ENCODE measurements at regions not wholly inside any gene's neighbourhood (a gene's known extent, or its start where the extent isn't known, plus 50 kb on each side); places are given as distances from the start of the nearest gene placed in this dataset.

DNA sequence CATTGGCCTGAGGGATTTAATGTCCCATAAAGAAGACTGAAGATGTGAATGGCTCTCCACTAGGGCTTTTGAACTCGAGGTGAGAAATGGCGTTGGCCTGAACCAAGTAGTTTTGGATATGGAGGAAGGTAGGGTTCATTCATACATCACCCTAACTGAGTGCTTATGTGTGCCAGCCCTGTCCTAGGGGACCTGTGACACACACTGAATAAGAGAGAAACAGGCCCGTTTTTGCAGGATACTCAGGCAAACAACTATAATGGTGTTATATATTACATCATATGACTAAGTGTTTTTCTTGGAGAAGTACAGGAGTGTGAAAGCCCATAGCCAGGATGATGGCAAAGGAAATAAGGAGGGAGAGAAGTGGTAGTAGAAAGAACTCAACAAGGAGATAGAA, 368.1 kb downstream of the TMEM135 start:
- no peak for DNase-seq

DNA sequence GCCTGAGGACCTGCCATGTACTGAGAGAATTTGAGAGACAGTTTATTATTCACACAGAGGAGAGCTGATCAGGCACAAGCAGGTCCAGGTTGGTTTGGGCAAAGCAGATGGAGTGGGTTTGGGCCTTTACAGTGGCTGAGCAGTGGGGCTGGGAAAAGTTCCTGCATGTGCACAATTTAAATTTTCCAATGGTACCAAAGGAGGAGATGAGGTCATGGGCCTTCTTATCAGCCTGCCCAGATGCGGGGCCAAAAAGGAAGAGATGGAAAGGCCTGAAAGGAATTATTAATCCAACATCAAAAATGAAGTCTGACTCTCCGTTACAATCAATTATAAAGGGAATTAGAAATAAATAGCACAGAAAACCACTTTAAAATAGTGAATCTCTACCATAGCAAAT, 367.6 kb downstream of the TMEM135 start:
- DNase-seq = no peak

DNA sequence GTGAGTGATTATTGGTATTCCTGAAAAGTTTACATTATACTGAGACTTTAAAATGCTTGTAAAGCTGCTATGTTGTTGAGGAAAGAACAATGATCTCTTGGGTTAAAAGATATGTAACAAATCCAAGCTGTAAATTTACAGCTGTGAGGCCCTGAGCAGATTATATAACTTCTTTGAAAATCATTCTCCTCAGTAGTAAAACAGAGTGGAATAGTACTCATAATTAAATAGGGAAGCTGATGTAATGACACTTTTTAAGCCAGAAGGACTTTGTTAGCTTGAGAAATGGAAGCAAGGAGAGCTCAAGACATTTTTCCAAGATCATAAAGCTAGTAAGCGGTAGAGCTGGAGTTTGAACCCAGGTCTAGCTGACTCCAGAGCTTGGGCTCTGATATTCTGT, 363.9 kb downstream of the TMEM135 start:
- no peak for DNase-seq

DNA sequence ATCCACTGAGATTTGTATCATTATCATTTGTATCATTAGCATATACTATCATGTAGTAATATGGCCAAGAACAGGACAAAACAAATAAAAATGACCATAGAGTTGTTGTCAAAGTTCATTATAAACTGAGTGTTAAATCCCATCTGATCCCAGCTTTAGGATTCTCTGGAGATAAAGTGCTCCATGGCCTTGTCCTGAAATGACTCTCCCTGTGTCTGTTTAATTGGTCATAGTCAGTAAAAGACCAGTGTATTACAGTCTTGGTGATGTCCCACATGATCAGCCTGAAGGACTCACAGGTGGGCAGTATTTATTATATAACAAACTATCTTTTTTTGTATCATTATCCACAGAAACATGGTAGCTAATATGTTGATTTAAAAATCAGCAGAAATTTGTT, 361.6 kb downstream of the TMEM135 start:
- DNase-seq = no peak

DNA sequence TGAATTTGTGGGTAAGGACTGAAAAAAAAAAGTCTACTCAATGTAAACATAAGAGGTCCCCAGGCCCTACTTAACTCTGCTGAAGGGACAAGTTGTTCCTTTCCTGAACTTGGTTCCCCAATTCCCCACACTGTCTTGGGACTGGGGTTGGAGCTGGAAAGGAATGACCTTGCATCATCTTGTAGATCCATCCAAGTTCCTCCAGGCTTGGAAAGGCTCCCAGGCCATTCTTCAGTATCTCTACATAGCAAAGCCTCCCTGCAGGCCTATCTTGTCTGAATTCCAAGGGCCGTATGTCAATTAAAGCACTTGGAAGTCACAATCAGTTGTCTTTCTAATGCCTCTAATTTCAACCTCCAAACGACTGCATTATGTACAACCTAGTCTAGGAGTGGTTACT, 361.2 kb downstream of the TMEM135 start:
- no peak for DNase-seq

DNA sequence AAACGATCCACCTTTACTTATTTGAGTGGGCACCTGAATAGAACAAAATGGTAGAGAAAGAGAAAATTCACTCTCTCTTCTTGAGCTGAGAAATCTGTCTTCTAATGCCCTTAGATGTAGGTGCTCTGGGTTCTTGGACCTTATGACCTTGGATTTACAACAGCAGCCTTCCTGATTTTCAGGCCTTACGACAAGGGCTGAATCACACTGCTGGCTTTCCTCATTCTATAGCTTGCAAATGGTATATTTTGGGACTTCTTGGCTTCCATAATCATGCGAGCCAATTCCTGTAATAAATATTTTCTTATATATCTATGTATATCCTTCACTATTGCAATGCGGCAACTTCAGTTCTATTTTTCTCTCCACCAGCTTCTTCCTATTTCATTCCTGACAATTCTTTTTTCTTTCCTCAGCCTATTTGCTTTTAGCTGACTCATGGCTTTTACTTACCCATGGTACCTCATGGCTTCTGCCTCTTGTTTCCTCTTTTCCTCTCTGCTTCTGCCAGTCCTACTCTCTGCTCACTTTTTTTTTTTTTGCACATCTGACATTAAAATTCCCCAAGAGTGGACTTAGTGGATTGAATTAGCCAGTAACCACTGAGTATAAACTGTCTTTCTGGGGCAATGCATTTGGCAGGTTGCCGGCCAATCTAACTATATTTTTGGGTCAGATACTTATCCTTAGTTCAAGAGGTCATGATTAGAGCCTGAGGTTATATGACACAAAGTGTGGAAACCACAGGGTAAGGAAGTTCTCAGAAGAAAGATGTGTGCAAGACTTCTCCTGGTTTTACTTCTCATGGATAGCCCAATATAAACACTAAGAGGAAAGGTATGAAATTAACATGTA, 359.5 kb downstream of the TMEM135 start:
- no peak for DNase-seq

DNA sequence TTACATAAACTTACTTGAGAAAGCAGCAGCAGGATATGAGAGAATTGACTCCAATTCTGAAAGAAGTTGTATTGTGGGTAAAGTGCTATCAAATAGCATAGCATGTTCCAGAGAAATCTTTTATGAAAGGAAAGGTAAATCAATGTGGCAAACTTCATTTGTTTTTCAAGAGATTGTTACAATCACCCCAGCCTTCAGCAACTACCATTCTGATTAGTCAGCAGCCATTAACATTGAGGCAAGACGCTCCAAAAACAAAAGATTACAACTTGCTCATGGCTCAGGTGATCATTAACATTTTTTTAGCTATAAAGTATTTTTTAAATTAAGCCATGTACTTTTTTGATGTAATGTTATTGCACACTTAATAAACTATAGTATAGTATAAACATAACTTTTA, 357.2 kb downstream of the TMEM135 start:
- DNase-seq = no peak

DNA sequence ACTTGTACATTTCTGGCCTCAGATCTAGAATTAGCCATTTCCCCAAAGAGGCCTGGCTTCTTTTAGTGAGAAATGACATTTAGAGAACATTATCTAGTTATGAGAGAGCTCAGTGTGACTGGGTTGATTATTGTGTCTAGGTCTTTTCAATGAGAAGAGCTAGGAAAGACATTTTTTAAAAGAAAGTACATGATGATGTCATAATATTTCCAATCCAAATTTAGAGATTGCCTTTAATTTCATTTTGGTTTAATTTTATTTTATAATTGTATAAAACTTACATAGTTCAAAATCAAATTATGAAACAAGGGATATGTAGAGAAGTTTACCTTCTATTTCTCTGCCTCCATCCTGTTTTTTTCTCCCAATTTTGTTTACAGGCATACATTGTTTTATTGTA, 354.9 kb downstream of the TMEM135 start:
- no peak for DNase-seq

DNA sequence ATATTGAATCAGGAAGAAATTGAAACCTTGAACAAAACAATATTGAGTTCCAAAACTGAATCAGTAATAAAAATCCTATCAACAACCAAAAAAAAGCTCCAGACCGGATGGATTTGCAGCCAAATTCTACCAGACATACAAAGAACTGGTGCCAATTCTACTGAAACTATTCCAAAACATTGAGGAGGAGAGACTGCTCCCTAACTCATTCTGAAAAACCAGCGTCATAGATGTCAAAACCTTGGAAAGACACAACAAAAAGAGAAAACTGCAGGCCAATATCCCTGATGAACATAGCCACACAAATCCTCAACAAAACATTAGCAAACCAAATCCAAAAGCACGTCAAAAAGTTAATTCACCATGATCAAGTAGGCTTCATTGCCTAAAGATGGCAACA, 353.8 kb downstream of the TMEM135 start:
- DNase-seq = no peak

DNA sequence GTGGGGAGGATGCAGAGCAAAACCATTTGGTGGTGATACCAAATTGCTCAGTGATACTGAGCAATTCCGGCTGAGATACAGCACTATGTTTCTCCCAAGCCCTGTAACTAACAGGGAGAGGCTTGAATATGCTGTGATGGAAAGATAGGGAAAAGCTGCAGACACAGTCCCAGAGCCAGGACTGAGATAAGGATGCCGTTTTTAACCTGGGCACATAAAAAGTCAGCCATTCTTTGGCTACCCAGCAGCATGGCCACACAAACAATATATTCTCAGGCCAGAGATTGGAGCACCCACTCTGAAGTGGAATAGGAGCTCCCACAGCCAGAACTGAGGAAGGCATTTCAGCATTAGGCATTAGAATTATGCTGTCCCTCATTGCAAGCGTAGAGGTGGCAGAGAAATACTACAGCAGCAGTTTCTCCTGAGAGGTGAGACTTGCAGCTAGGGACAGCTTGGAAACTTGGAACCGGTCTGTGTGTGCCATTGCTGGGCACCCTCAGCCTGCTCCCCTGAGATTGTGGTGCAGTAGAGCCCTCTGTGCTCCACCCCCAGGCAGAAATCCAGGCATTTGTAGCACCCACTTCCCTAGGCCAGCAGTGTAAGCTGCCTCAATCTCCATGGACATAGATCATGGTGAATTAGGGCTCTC, 346.5 kb downstream of the TMEM135 start:
- DNase-seq = no peak

DNA sequence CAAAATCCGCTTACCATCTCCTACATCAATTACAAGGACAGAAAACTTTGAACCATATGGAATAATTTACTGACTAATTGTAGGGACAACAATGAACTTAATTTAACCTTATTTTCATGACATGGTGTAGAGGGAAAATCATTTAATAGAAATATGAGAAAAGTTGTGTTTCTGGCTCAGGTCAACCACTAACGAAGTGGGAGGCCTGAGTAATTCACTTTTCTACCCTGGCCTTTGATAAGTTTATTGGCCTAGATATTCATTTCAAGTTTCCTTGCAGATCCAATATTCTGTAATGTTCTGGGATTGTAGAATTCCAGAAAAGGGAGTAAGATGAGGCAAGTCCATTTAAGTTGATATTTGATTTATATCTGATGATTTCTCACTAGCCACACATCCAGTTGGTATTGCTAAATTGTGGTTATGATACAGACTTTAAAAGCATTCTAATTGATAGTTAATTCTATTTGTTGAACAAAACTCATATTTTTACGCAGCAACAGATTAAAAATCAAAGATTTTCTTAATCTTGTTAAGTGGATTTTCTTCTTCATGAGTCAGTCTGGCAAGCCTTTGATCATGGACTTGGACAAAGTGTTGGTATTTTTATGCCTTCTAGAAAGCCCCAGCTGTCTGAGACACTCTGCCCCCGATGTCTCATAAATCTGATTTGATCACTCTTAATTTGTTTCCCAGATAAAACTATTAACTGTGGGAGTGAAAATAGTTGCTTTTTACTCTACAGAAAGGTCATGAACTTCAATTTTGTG, 336.5 kb downstream of the TMEM135 start:
- DNase-seq = no peak
